Peyer's patch (tissue), 4 donors: ENCODE measurements at regions not wholly inside any gene's neighbourhood (a gene's known extent, or its start where the extent isn't known, plus 50 kb on each side); places are given as distances from the start of the nearest gene placed in this dataset.
A peak's percentile ranks its signal among the peaks of the same experiment; 100 is the strongest.

Experiments
- DNase-seq, 3 donors: peaks; one replicate each; pipeline ENCODE4 v3.0.0-alpha.2; 2017 to 2019
- H3K27ac ChIP-seq, 4 donors: fragments of 200-600 bp; sonication (generic); one replicate each; pipeline ENCODE4 v1.5.1; 2016 to 2019
- H3K27me3 ChIP-seq, 2 donors: fragments of 200-600 bp; sonication (generic); one replicate each; pipeline ENCODE4 v1.5.1; 2019
- H3K36me3 ChIP-seq, 3 donors: fragments of 200-600 bp; sonication (generic); one replicate each; pipeline ENCODE4 v1.5.1; 2016 to 2019
- H3K4me1 ChIP-seq, 4 donors: fragments of 200-600 bp; sonication (generic); one replicate each; pipeline ENCODE4 v1.5.1; 2016 to 2019
- H3K4me3 ChIP-seq, 4 donors: fragments of 200-600 bp; sonication (generic); 1 replicate in 3 of 4; 2 replicates in 1 of 4; pipeline ENCODE4 v1.5.1; 2016 to 2019; ENCODE audit warnings: mild to moderate bottlenecking in 1 of 4
- H3K9me3 ChIP-seq, 4 donors: fragments of 200-600 bp; sonication (generic); one replicate each; pipeline ENCODE4 v1.5.1; 2016 to 2019; ENCODE audit warnings: mild to moderate bottlenecking in 1 of 4
- CTCF ChIP-seq, 6 experiments: fragments of 450-650 bp in 4 of 6; fragments of 200-600 bp in 2 of 6; sonication (generic) in 1 of 6; IDR thresholded peaks; one replicate each; pipeline ENCODE4 v1.5.1; 2017 to 2019; ENCODE audit warnings: antibody characterized with exemption in 6 of 6, mild to moderate bottlenecking in 3 of 6, moderate library complexity in 1 of 6
- POLR2A ChIP-seq, 2 donors: fragments of 450-650 bp; IDR thresholded peaks; one replicate each; pipeline ENCODE4 v1.5.1; 2017; ENCODE audit warnings: antibody characterized with exemption in 2 of 2, mild to moderate bottlenecking in 2 of 2, moderate library complexity in 2 of 2

GRCh38 chr6:27616328-27617045, 143.6 kb upstream of the ZNF184 start:
- TF ChIP-seq CTCF (IDR thresholded peaks at IDR 0.05) (no peak), POLR2A (IDR thresholded peaks at IDR 0.05) (no peak)
- no peak for DNase-seq
- Histone ChIP-seq H3K4me1 (peaks cover 0 to 11% (median 0%) of the 10 kb centered on the region in 4 donors), H3K9me3 (no peaks in the 10 kb centered on the region), H3K27ac (no peak overlapping the region), H3K27me3 (no peaks in the 10 kb centered on the region), H3K36me3 (no peaks in the 10 kb centered on the region), H3K4me3 (peak overlapping the region in 1 of 4 donors; percentile 35)

GRCh38 chr6:27611451-27611850, 138.5 kb upstream of the ZNF184 start:
- no peaks in the 10 kb centered on the region for H3K36me3 ChIP-seq
- H3K9me3 ChIP-seq = no peaks in the 10 kb centered on the region
- no peaks in the 10 kb centered on the region for H3K4me1 ChIP-seq
- H3K27me3 ChIP-seq = no peaks in the 10 kb centered on the region
- H3K4me3 ChIP-seq = no peak overlapping the region
- DNase-seq = no peak
- H3K27ac ChIP-seq = no peak overlapping the region
- TF ChIP-seq POLR2A (IDR thresholded peaks at IDR 0.05) (no peak), CTCF (IDR thresholded peaks at IDR 0.05) (no peak)

- H3K36me3 ChIP-seq = no peaks in the 10 kb centered on the region
- no peaks in the 10 kb centered on the region for H3K4me1 ChIP-seq
- H3K27me3 ChIP-seq = no peaks in the 10 kb centered on the region
- TF ChIP-seq POLR2A (IDR thresholded peaks at IDR 0.05) (no peak), CTCF (IDR thresholded peaks at IDR 0.05) (peak in 4 of 6 experiments; percentile 40 to 61 (median 52))
- no peak for DNase-seq
- no peaks in the 10 kb centered on the region for H3K9me3 ChIP-seq
- H3K4me3 ChIP-seq = no peak overlapping the region
- H3K27ac ChIP-seq = no peak overlapping the region
Observed at GRCh38 chr6:27608916-27609883, 136.3 kb upstream of the ZNF184 start.

- Histone ChIP-seq H3K36me3 (no peaks in the 10 kb centered on the region), H3K27ac (no peak overlapping the region), H3K27me3 (no peaks in the 10 kb centered on the region), H3K4me1 (no peaks in the 10 kb centered on the region), H3K9me3 (peaks cover 0 to 3% (median 0%) of the 10 kb centered on the region in 4 donors), H3K4me3 (no peak overlapping the region)
- TF ChIP-seq POLR2A (IDR thresholded peaks at IDR 0.05) (no peak), CTCF (IDR thresholded peaks at IDR 0.05) (no peak)
- no peak for DNase-seq
Observed at GRCh38 chr6:27605401-27606342, 132.8 kb upstream of the ZNF184 start.

- peaks cover 0 to 3% (median 0%) of the 10 kb centered on the region in 4 donors for H3K9me3 ChIP-seq
- H3K27me3 ChIP-seq = no peaks in the 10 kb centered on the region
- H3K4me1 ChIP-seq = no peaks in the 10 kb centered on the region
- no peak overlapping the region for H3K27ac ChIP-seq
- H3K36me3 ChIP-seq = no peaks in the 10 kb centered on the region
- TF ChIP-seq CTCF (IDR thresholded peaks at IDR 0.05) (no peak), POLR2A (IDR thresholded peaks at IDR 0.05) (no peak)
- DNase-seq = no peak
- no peak overlapping the region for H3K4me3 ChIP-seq
Observed at GRCh38 chr6:27604986-27605385, 132.1 kb upstream of the ZNF184 start.
